Ramos (cell line): ENCODE measurements at regions not wholly inside any gene's neighbourhood (a gene's known extent, or its start where the extent isn't known, plus 50 kb on each side); places are given as distances from the start of the nearest gene placed in this dataset.

Experiments
- in situ Hi-C: fragments of 300-500 bp; cut with MboI; formaldehyde crosslinking; loops from one replicate; pipeline ENCODE4 v1.14.3; 2022; ENCODE audit warnings: low sequenced_read_pairs; ENCODE audit not compliant: unreplicated experiment

DNA sequence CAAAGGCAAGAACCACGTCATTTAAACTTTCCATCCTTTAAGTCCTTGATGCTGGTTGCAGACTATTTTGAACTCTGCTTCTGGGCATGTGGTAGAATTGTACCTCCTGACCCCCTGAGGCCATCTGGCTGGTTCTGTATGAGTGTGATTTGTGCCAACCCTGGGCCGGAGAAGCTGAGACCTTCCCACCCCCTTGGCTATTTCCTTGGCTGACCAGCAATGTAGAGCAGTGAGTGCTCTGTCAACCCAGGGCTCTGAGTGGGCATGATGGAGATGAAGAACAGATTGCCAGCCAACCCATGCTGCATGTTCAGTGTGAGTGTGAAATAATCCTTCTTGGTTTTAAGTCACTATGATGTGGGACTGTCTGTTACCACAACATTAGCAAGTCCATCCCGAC, 82.1 kb upstream of the RASGRP1 start:
- in situ Hi-C loops = no loop called here

GRCh38 chr15:38647683-38648082, 83.1 kb upstream of the RASGRP1 start:
- in situ Hi-C loops = no loop called here

- in situ Hi-C loops = no loop called here
Measured at GRCh38 chr15:38648121-38648843, 83.7 kb upstream of the RASGRP1 start.

- in situ Hi-C loops = no loop called here
Measured at GRCh38 chr15:38650384-38650783, 85.8 kb upstream of the RASGRP1 start.

DNA sequence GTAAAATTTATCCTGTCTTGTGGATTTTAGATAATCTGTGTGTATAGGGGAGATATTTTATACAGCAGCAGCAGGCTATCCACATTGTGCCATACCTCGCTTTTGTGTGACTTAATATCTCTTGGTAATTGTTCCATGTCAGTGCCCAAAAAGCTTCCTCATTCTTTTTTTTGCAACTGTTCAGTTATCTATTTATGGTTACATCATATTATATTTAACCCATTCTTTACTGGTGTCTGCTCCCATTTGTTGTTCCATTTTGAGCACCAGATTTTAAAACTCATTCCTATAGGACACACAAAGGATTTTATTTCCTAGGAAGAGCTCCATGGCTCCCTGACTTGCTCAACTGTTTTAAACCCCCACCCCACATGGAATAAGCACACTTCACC, 86.3 kb upstream of the RASGRP1 start:
- in situ Hi-C loops = no loop called here

DNA sequence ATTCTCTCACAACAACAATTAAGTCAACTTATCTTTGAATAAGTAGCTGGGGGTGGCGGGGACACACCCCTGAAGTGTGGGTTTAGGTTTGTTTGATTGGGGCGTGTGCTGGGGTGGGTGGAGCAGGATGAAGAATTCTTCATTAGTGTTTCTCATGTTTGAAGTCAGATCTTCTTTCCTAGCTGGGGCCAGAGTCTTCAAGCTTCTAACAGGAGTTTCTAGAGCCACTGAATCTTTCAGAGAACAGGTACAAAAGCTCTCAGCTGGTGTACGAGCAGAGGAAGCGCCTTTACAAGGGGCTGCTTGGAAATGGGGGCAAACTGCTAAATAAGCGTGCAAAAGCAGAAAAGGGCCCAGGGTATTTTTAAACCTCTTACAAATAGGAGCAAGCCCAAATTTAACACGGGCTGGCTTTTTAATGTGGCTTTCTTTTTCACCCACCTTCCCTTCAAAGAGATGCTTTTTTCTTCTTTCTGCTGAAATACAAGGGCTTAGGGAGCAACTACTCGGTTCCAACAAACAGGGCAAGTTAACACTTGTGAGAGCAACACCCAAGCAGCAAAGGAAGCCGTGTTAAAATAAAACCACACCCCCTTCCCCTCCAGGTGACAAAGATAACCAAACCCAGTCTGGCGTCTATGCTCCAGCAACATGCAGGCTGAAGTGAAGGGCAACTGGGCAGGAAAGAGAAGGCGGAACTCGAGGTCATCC, 86.9 kb upstream of the RASGRP1 start:
- in situ Hi-C loops = no loop called here

DNA sequence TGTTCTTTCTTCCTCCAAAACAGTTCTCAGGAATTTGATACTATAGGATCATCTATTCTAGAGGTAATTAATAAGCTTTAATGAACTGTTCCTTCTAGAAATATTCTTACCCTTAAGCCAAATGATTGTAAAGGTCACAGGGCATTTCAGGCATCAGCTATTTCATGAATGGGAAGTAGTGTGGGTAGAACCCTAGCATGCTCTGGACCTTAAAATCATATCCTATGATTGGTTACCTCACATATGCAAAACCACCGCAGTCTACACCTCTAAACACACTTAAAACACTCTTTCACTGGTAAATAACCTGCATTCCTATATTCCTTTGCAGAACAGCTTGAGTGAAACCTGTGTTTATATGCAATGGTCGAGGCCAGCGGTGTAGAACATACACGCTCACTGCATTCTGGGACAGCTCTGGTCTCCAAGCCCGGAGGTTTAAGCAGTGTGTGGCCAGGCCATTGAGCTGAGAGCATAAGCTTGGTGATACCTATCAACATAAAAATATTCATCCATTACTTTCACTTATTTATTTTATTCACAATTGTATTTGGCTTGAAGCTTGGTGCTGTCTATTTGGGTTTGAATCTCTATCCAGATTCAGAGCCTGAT, 87.7 kb upstream of the RASGRP1 start:
- in situ Hi-C loops = no loop called here

DNA sequence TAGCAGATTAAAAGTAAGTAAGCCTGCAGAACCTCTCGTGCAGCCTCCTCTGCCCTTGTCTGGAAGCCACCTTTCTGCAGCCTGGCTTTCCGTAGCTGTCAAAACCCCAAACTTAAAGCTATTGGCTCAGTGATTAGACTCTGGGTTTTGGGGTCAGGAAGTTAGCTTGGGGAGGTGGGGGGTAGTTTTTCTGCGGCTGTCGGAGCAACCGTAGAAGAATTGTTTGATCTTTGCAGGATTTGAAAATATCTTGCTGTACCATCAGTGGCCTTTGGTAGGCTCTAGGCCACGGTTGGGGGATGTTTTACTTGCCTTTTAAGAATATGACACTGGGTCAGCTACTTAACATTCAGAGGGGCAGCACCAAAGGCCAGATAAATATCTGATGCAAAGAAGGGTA, 88.4 kb upstream of the RASGRP1 start:
- in situ Hi-C loops = no loop called here

DNA sequence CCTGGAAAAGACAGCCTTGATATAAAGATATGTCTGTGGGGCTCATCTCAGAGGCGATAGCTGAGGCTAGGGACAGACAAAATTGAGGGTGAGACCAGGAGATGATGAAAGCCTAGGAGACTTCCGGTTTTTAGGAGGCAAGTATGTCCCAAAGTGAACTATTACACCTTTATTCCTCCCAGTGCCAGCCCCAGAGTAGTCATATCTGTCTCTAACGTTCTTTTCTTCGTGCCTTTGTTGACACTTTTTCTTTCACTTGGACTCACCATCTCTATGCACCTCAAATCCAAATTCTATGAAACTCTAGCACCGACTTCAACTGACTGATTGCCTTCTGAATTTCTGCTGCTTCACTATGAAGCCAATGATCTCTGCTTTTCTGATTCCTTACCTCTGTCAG, 93.8 kb upstream of the RASGRP1 start:
- in situ Hi-C loops = no loop called here

- in situ Hi-C loops = no loop called here
Measured at GRCh38 chr15:38660738-38661137, 96.1 kb upstream of the RASGRP1 start.

DNA sequence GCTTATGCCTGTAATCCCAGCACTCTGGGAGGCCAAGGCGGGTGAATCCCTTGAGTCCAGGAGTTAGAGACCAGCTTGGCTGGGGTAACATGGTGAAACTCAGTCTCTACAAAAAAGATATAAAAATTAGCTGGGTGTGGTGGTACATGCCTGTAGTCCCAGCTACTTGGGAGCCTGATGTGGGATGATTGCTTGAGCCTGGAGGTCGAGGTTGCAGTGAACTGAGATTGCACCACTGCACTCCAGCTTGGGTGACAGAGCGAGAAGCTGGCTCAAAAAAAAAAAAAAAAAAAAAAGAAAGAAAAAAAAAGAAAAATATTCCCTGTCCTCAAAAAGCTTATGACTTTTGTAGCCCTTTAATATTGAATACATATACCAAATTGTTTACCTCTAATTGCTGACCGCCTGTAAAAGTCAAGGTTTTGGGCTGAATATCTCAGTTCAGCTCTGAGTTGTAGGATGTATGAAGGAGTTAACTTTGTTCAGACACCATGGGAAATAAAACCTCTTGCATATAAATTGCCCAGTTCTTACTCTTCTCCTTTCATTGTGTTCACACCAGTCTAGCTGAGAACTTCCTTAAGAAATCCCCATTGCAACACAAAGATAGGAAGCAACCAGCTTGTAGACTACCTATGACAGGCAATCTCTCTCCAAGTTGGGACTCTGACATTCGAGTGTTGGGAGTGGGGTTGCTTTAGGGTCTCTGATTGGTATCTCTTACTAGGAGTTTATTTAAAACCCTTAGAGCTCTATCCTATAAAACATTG, 97.6 kb upstream of the RASGRP1 start:
- in situ Hi-C loops = no loop called here

DNA sequence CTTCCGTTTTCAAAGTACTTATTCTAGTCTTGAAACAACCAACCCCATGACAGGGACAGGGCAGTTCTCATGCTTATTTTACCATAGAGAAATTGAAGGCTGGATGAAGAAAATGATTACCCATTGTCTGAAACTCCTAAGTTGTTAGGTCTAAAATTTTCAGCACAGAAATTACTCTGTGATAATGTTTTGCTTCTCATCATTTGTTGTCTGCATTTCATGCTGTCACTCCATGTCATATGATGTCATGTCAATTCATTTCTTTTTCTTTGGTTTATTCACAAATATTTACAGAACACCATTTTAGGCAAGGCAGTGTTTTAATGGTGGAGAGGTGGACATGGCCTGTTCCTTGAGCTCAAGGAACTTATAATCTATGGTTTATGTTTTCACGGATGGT, 98.2 kb upstream of the RASGRP1 start:
- in situ Hi-C loops = no loop called here

GRCh38 chr15:38665586-38666305, 101.1 kb upstream of the RASGRP1 start:
- in situ Hi-C loops = no loop called here

- in situ Hi-C loops = no loop called here
Measured at GRCh38 chr15:38666865-38667510, 102.4 kb upstream of the RASGRP1 start.

DNA sequence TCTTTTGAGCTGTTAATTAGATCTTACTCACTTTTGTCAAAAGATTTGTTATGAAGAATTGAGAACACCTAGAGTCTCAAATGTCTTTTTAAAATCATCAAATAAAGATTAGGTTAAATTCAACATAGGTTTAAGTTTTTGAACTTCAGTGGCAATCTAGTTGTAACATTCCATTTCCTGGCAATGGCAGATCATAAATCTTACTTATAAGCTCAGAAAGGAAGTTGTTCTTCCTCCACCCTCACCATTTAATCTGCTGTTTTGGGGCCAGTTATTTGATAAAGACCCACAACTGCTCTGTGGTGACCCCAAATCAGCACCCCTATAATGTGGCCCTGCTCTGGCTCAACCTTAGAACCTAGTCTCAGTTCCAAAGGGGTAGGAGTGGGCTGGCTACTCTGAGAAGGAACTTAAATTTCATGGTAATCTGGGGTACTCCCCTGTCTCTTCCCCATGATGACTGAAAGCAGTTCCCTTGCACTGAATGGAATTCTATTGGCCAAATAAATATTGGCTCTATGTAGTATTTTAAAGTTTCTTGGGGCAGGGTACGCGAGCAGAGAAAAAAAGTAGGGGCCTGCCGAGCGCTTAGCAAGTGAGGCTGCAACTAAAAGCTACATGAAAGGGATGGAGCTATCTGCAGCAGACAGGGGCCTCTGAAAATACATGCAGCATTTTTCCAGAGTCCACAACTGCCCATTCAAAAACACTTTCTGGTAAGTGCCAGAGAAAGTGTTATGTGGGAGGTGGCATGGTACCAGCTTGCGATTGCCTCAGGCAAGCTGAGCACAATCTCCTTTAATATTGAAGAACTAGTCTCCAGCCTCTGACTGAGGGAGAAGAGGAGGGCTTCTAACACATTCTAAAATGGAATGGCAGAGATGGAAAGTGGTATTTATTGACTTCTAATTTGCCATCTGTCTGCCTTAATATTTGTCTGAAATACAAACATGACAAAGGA, 103.6 kb upstream of the RASGRP1 start:
- in situ Hi-C loops = no loop called here

DNA sequence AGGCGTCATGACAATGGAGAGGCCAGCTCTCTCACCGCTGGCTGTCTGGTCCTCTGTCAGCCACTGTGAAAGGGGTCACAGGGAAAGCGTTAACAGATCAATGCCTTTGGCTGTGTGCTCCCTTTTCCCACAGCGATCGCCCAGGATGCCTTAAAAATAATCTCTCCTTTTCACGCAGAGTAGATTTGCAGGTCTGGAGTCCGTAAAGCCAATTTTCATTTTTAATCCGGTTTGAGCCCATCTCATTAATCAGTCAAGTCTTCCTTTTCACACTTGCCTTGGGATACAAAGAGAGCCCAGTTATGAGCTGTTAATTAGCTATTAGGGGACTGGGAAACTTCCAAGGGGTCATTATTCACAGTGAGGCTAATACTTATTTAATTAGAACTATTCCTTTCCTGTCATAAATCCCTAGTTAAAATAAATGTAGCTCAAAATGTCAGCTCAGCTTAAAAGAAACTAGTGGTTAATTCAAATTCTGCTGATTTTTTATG, 104.3 kb upstream of the RASGRP1 start:
- in situ Hi-C loops = no loop called here

DNA sequence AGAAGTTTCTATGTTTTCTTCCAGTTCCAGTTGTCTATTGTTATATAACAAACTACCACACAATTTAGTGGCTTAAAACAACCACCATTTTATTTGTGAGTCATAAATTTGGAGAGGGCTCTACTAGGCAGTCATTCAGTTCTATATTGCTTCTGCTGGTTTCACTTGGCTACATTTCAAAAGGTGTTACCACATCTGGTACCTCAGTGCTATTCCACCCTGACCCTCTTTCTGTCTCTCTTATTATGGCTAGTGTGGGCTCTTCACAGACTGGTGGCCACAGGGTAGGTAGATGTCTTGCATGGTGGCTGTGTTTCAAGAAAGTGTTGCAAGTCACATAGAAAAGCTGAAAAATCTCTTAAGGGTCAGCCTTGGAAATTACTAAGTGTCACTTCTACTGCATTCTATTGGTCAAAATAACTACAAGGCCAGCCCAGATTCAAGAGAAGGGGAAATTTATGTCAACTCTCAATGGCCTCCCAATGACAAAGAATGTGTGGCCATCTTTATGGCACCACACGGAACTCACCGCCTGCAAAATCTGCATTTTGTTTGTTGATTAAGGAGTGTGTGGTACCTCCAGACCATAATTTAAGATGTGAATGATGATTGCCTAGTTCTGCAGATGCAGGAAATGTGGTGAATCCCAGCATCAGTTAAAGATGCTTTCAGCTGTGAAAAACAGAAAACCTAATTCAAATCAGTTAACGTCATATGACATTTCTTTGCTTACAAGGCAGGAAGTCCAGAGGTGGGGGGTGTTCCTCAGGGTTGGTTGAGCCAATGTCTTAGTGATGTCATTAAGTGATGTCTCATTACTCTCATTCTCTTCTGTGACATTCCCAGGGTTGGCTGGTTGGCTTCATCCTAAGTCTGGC, 105.8 kb upstream of the RASGRP1 start:
- in situ Hi-C loops = no loop called here

- in situ Hi-C loops = no loop called here
Measured at GRCh38 chr15:38671006-38671387, 106.4 kb upstream of the RASGRP1 start.
